GM12864 (cell line): ENCODE measurements at regions not wholly inside any gene's neighbourhood (a gene's known extent, or its start where the extent isn't known, plus 50 kb on each side); places are given as distances from the start of the nearest gene placed in this dataset.
"Not testable (repeated sequence)": the region's sequence is repeated elsewhere in the genome, so short reads cannot be mapped to it uniquely, and the experiment has no call there.

Experiments used
- DNase-seq: peaks from one replicate; pipeline ENCODE4 v3.0.0-alpha.2; 2011; ENCODE audit warnings: low read depth
- H3K4me3 ChIP-seq: 2 replicates; pipeline ENCODE4 v1.5.1; 2011; ENCODE audit warnings: mild to moderate bottlenecking, low read depth, low read length, control low read depth
- TF ChIP-seq, protein P1 (sequence below): IDR thresholded peaks from 2 replicates; pipeline ENCODE4 v1.5.1; 2011; ENCODE audit warnings: low read depth, mild to moderate bottlenecking, moderate library complexity, low read length, control low read depth, inconsistent platforms; ENCODE audit errors: missing control alignments

DNA sequence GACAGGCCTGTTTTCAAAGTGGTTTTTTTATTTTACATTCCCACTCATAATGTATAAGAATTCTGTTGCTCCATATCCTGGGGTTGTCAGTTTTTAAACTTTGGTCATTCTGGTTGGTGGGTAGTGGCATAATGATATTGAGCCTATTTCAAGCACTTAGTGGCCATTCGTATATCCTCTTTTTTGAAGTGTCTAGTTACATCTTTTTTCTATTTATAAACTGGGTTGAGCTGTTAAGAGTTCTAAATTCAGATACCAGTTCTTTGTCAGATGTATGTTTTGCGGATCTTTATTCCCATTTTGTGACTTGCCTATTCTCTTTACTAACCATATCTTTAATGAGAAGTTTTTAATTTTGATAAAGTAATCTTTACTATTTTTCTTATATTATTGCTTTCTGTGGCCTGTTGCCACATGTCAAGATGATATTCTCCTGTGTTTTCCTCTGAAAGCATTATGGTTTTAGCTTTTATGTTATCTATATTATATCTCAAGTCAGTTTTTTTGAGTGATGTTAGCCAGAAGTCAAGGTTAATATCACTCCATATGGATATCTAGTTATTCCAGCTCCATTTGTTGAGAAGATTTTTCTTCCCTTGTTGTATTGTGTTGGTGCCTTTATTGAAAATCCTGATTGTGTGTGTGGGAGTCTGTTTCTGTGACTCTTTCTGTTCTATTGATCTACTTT is 110.9 kb downstream of the FHIP1A start:
- no peak for DNase-seq

DNA sequence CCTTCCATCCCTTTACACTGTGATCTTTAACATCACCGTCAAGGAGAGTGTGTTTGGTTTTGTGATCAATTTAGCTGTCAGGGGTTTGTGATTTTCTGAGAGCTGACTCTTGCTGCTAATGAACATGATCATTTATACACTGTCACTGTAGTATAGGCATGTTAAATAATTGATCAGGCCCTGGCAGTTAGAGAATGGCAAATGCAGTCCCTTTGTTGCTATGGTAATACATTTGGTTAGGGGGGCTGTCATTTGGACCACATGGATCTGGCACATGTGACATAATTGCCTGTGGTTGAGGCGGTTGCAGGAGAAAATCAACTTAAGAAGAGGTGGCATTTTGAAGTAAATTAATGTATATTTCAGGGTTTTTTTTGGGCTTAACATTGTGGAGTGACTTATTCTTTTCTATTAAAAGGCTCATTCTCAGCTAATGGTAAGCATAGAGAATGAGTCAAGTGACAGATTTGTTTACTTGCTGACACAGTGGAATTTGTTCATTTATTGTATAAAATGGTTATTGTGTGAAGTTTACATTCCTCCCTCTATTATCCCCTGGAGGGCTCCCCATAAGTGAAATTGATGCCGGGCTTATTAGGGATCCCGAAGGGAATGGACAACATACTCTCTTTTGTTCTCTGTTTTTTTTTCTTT is 114.0 kb downstream of the FHIP1A start:
- no peak overlapping the region for H3K4me3 ChIP-seq
- DNase-seq = no peak
- TF ChIP-seq, protein P1, sequence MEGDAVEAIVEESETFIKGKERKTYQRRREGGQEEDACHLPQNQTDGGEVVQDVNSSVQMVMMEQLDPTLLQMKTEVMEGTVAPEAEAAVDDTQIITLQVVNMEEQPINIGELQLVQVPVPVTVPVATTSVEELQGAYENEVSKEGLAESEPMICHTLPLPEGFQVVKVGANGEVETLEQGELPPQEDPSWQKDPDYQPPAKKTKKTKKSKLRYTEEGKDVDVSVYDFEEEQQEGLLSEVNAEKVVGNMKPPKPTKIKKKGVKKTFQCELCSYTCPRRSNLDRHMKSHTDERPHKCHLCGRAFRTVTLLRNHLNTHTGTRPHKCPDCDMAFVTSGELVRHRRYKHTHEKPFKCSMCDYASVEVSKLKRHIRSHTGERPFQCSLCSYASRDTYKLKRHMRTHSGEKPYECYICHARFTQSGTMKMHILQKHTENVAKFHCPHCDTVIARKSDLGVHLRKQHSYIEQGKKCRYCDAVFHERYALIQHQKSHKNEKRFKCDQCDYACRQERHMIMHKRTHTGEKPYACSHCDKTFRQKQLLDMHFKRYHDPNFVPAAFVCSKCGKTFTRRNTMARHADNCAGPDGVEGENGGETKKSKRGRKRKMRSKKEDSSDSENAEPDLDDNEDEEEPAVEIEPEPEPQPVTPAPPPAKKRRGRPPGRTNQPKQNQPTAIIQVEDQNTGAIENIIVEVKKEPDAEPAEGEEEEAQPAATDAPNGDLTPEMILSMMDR = no peak

More for the DNA sequence above, 110.9 kb downstream of the FHIP1A start:
- TF ChIP-seq, protein P1 = no peak
- H3K4me3 ChIP-seq = no peak overlapping the region

DNA sequence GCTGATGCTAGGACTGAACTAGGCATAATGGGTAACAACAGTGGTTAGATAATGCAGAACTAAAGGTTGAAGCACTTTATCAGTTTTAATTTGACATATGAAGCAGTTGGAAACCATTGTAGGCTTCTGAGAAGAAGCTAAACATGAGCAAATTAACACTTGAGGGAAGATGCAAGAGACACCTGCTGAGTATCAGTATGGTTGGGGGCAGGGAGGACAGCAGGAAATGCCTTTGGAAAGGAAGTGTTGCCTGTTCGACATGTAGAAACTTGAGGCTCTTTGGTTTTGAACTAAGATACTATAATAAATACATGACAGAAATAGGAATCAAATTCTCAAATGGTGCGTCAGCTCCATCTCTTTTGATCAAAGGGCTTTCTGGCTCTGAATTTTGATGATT is 115.6 kb downstream of the FHIP1A start:
- no peak for DNase-seq
- TF ChIP-seq, protein P1 = no peak
- H3K4me3 ChIP-seq = no peak overlapping the region

DNA sequence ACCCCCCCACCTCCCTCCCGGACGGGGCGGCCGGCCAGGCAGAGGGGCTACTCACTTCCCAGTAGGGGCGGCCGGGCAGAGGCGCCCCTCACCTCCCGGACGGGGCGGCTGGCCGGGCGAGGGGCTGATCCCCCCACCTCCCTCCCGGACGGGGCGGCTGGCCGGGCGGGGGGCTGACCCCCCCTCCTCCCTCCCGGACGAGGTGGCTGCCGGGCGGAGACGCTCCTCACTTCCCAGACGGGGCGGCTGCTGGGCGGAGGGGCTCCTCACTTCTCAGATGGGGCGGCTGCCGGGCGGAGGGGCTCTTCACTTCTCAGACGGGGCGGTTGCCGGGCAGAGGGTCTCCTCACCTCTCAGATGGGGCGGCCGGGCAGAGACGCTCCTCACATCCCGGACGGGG is 117.5 kb downstream of the FHIP1A start:
- DNase-seq, H3K4me3 ChIP-seq: not testable (repeated sequence)

DNA sequence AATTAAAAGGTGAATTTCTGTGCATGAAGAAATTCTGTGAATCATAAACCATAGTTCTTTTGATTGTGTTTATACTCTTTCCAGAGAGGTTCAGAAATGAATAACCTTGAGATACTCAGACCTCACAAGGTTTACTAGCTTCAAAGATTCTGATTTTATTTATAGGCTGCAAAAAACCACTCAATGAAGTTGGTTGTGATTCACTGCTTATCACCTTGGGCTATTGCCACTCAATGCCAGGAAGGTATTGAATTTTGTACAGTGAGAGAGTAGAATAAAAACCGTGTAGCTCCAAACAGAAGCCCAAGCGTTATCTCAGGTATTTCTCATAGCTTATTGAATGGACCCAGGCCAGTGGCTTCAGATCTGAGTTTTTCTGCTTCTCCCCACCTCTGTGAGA is 118.7 kb downstream of the FHIP1A start:
- DNase-seq = no peak
- no peak overlapping the region for H3K4me3 ChIP-seq
- TF ChIP-seq, protein P1 = no peak

DNA sequence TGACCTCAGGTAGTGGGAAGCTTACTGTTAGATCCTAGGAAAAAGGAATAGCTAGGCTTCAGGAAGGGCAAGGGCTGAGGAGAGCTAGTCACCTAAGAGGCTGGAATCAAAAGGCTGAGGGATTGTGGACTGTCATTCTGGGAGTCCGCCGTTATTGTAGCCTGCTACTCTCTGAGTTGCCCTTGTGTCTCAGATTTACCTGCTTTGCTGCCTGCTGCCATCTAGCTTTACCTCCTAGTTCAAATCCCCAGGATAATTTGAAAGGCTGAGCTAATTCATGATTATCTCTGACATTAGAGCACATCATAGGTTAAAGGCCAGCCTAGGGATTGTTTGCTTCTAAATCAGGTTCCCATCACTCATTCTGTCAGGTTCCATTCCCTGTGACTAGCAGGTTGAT is 120.2 kb downstream of the FHIP1A start:
- no peak for DNase-seq
- TF ChIP-seq, protein P1 = no peak
- no peak overlapping the region for H3K4me3 ChIP-seq

DNA sequence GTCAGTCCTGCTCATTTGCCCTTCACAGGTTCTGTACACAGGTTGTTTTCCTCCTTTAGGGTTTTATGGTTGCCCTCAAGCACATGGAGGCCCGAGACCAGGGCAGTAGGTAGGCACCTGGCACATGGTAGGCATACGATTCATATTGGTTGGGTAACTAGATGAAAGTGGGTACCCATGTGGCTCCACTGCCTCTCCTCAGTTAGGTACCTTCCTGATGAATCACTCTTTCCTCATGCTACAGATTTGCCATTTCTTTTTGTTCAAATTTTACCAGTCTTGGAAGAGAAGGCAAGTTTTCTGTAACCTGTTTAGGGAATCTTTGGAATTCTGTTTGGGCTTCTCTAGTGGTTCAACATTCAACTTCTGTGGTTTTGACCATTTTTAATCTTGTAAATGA is 121.3 kb downstream of the FHIP1A start:
- H3K4me3 ChIP-seq = no peak overlapping the region
- TF ChIP-seq, protein P1 = no peak
- DNase-seq = no peak
